Frontal cortex (tissue), 3 donors: ENCODE measurements at regions not wholly inside any gene's neighbourhood (a gene's known extent, or its start where the extent isn't known, plus 50 kb on each side); places are given as distances from the start of the nearest gene placed in this dataset.
"Not testable (repeated sequence)": the region's sequence is repeated elsewhere in the genome, so short reads cannot be mapped to it uniquely, and the experiment has no call there.

ENCODE experiments used
- DNase-seq, 2 donors: peaks; one replicate each; pipeline ENCODE4 v3.0.0; 2012; ENCODE audit warnings: low spot score in 2 of 2
- FAIRE-seq: peaks from 2 replicates; lab custom pipeline; 2012; peaks lifted over from hg19 to GRCh38; lab: Jason Lieb, UNC
- donor health status: control.
- donor health status: control.
- donor health status: control.

- no peak for FAIRE-seq
Observed at GRCh38 chr10:29735628-29736365, 101.0 kb upstream of the SVIL start.

DNA sequence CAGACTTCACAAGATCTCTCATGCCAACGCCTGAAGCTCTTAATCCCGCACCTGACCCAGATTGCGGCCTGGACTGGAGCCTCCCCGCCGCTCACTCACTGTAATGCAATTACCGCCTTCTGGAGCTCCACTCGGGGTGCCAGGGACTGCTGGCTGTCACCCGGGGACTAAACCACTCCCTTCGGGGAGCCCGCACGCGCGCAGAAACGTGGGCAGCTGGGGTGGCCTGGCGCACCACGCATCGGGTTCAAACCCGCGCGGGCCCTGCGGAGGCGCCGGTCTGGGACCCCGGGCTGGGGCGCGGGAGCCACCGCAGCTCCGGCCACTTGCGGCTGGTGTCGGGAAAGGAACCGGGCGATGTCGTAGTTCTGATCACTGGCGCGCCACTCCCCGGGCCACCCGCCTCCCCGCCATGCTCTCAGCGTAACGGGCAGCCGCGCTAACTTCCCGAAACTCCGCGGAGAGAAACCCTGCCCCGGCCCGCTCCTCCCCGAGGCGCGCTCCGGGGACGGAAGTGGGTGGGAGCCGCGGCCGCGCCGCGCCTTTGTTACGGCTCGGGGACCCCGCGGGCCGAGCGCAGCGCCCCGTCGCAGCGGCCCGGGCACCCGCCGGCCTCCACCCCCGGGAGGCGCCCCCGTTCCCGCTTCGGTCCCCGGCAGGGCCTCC, 100.3 kb upstream of the SVIL start:
- no peak for FAIRE-seq
- peak; percentile 58 to 64 for DNase-seq

More at GRCh38 chr10:29735628-29736365, 101.0 kb upstream of the SVIL start:
- DNase-seq: peak; percentile 85 to 90

GRCh38 chr10:29734640-29734961, 99.8 kb upstream of the SVIL start:
- FAIRE-seq (no peak), DNase-seq (no peak)

DNA sequence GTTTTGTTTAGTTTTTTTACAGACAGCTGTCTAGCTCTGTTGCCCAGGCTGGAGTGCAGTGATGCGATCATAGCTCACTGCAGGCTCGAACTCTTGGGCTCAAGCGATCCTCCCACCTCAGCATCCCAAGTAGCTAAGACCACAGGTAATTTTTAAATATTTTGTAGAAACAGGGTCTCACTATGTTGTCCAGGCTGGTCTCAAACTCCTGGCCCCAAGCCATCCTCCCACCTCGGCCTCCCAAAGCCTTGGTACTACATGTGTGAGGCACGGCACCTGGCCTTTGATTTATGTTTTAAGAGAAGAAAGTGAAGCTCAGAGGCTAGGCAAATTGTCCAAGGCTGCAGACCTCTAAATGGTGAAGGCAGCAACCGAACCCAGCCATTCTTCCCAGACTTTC, 98.6 kb upstream of the SVIL start:
- no peak for FAIRE-seq

GRCh38 chr10:29732918-29733317, 98.1 kb upstream of the SVIL start:
- no peak for DNase-seq
- FAIRE-seq: no peak

More for the DNA sequence above, 98.6 kb upstream of the SVIL start:
- DNase-seq: no peak

DNA sequence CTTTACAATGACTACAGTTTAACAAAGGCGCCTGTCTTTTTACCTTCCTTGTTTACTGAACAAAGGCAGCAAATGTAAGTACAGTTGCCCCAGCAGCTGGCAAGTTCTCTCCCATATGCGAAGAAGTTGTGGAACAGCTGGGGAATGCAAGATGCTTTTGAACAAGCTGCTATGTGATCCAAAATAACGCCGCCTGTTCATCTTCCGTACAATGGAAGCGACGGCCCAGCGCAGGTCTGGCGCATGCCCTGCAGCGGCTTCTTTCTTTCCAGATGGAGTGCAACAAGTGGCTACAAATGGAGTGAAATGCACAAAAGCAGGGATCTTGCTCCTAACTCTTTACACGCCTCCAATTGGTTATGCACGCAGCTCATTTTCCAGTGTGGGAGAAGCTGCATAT, 97.0 kb upstream of the SVIL start:
- FAIRE-seq (no peak), DNase-seq (no peak)

- DNase-seq (no peak), FAIRE-seq (no peak)
Observed at GRCh38 chr10:29730969-29731368, 96.2 kb upstream of the SVIL start.

GRCh38 chr10:29730458-29730857, 95.7 kb upstream of the SVIL start:
- no peak for FAIRE-seq
- no peak for DNase-seq

- DNase-seq (no peak), FAIRE-seq (no peak)
Observed at GRCh38 chr10:29728541-29729049, 93.8 kb upstream of the SVIL start.

DNA sequence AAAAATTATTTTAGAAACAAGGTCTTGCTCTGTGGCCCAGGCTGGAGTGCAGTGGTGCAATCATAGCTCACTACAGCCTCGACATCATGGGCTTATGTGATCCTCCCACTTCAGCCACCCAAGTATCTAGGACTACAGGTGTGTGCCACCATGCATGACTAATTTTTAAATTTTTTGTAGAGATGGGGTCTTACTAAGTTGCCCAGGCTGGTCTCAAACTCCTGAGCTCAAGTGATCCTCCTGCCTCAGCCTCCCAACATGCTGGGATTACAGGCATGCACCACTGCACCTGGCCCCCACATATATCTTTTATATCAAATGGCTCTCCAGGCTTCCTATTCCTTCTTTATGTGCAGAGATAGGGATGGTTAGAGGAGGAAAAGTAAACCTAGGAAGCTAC, 91.2 kb upstream of the SVIL start:
- DNase-seq, FAIRE-seq: not testable (repeated sequence)

GRCh38 chr10:29725133-29725720, 90.5 kb upstream of the SVIL start:
- DNase-seq: no peak
- no peak for FAIRE-seq

DNA sequence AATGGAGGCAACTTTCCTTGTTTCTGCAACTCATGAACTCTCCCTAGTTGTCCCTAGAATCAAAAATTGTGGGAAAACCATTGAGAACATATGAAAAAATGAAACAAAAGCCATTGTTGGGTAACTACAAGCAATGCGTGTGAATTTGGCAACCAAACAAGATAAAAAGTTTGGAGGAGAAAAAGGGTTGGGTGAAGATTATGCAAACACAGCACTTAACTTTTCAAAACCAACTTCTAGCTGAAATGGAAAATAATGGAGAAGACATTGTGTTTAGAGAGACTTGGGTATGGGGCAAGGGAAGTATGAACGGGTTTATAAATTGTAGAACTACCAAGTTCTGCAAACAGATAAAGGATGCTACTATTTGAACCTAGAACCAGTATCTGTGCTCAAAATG, 89.0 kb upstream of the SVIL start:
- DNase-seq (no peak), FAIRE-seq (no peak)

DNA sequence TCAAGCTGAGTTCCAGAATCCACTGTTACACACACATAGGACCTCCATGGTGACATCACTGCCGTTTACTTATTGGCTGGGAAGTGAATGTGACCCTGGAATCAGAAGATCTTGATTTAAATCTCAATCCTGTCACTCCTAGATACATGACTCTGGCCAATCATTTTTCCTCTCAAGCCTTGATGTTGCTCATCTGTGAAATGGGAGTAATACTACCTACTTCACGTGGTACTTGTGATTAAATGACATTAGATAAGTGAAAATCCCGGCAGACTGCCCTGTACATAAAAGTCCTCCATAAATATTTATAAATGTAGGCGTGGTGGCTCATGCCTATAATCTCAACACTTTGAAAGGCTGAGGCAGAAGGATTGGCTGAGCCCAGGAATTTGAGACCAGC, 88.0 kb upstream of the SVIL start:
- FAIRE-seq: no peak
- DNase-seq: no peak

GRCh38 chr10:29720149-29720548, 85.4 kb upstream of the SVIL start:
- DNase-seq (no peak), FAIRE-seq (no peak)

DNA sequence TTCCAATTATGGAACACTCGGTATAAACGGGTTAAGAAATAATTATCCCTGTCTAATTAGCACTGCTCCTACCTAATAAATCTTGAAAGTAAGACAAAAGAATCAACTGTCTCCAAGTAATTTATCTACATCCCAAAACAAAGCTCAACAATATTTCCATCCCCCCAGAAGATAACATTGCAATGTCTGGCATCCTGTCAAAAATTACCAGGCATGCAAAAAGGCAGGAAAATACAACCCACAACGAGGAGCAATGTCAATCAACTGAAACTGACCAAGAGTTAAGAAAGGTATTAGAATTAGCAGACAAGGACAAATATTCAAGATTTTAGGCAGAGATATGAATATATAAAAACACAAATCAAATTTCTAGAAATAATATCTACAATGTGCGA, 84.5 kb upstream of the SVIL start:
- DNase-seq (no peak), FAIRE-seq (no peak)

- no peak for FAIRE-seq
Observed at GRCh38 chr10:29715296-29715695, 80.5 kb upstream of the SVIL start.

GRCh38 chr10:29714096-29714874, 79.5 kb upstream of the SVIL start:
- FAIRE-seq: no peak
- no peak for DNase-seq

More at GRCh38 chr10:29715296-29715695, 80.5 kb upstream of the SVIL start:
- no peak for DNase-seq

GRCh38 chr10:29713450-29713849, 78.7 kb upstream of the SVIL start:
- FAIRE-seq (no peak), DNase-seq (no peak)

GRCh38 chr10:29712108-29712507, 77.3 kb upstream of the SVIL start:
- FAIRE-seq (no peak), DNase-seq (no peak)

DNA sequence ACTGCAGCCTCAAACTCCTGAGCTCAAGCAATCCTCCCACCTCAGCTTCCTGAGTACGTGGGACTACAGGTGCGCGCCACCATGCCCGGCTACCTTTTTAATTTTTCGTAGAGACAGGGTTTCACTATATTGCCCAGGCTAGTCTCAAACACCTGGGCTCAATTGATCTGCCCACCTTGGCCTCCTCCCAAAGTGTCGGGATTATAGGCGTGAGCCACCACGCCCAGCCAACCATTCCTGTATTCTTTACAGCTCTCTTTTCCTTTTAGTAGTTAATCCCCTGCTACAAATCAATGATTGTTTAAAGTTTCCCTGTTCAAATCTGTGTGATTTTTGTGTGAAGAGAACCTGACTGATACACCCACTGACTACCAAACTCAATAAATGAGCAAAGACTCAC, 75.4 kb upstream of the SVIL start:
- FAIRE-seq: no peak
- no peak for DNase-seq
